Globus pallidus (tissue), 1 donor: ENCODE measurements at regions not wholly inside any gene's neighbourhood (a gene's known extent, or its start where the extent isn't known, plus 50 kb on each side); places are given as distances from the start of the nearest gene placed in this dataset.

Experiments
- DNase-seq: peaks from one replicate; pipeline ENCODE4 v3.0.0-alpha.2; 2015; ENCODE audit warnings: low spot score

DNA sequence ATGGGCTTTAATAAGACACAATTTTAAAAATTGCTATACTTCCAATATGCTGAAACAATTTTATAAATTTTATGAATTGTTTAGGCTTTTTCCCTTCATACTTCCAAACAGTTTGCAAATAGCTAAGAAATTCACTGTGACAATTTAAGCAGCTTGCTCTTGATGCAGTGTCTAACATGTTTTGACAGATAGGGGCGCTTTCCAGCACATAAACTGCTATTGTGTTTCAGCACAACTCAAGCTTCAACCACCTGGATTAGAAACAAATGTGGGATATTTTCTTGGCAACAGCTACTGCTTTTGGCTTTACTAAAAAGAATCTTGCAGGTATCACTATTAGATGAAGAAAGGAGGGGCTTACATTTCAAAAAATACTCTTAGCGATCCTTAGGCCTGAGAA, 565.8 kb upstream of the DPPA4 start:
- DNase-seq: no peak

DNA sequence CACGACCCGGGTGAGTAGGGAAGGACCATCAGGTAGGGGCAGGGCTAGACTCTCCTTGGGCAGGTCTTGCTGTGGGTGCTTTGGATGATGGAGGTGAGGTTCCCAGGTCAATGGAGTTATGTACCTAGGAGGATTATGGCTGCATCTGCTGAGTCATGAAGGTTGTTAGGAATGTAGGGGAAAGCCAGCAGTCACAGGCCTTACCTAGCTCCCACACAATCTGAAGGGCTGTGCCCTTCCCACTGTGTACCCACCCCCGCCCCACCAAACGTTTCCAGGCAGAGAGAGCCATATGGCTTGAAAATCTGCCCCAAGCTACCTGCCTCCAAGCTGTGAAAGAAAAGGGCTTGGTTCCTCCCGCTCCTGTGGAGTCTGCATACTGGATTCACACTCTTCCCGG, 573.4 kb upstream of the DPPA4 start:
- no peak for DNase-seq

DNA sequence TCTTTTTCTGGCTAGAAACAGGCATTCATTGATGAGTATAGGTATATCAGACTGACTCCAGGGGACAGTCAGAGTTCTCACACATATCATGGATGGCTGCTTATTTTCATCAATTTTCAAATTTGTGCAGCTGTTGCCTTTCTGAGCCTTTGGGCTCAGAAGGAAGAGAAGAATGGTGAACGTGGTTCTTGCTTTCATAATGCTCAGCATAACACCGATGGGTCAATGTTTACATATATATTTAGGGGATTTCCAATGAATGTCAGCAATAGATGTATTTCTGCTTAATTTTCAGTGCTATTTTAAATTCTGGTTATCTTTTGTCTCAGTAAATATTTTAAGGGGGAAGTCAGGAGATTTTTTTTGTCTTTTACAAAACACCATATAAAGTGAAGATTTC, 581.4 kb upstream of the DPPA4 start:
- no peak for DNase-seq

DNA sequence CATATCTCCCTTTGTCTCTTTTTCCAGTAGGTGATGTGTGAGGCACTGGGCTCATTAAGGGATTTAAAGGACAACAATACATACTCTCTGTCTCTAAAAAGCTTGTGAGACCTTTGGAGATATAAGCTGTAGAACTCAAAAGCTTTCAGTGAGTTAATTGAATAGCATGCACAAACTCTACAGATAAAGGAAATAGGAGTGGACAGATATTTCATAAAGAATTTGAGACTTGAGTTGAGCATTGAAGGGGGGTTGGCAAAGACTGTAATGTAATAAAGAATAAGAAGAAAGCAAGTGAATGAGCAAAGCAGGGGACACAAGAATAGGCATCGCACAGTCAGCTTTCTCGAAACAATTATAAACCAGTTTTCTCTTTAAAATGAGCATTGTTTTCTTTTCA, 583.4 kb upstream of the DPPA4 start:
- DNase-seq: no peak

DNA sequence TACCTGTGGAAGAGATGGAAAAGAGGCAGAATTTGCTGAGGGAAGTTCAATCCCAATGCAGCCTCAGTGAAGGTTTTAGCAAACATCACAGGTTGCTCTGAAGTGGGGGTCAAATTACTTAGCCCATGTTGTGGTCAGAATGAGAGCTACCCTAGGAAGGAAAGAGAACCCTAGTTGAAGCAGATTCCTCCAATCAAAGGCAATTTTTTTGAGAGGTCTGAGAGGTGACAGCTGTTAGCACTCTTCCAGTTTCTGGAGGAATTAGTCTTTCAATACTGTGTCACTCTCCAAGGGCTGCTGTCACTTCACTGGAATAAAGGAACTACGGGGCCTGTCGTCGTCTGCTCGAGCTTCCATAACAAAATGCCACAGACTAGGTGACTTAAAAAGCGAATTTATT, 584.2 kb upstream of the DPPA4 start:
- DNase-seq: no peak

DNA sequence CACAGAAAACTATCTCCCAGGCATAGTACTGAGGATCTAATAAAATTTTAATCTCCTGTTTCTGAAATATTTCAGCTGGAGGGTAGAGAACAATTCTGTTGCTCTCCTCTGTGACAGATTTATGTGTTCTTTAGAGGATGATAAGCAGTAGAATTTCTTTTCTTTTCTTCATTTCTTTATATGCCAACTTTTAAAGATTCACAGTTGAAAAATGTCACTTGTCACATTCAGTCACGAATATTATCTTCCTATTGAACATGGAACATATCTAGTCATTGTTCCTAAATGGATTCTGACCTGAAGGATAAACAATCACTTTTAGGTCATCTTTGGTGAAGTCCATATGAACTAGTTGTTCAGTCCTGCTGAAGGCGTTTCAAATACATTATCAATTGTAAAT, 585.5 kb upstream of the DPPA4 start:
- no peak for DNase-seq

DNA sequence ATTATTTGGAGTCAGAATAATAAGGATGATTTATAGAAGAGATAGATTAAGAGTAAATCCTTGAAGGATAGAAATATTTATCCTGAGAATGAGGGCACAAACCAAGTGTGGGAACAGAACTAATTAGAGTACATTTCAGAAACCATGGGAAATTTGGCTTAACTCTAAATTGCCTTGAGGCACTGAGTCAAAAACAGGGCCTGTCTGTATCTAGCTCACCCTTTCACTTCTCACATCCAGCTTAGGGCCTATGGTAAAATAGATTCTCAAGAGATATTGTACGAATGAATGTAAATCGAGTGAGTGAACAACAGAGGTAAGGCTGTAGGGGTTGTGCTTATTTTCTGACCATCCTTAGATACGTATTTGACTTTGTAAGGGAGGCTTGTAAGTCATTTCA, 586.1 kb upstream of the DPPA4 start:
- no peak for DNase-seq

DNA sequence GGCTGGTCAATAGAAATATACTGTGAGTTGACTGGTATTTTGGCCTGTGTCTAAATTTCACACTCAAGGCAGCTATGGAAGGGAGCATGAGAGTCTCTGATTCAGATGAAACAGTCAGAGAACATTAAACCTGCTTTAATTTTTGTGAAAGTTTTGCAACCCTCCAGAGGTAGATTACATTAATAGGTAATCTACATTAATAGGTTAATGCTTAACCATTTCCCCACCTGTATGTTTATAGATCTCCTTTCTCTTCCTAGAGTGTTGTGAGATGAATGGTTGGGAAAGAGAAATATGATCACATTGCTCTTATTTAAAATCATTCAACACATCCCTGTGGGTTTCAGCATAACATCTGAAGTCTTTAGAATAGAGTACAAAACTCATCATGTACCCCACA, 586.9 kb upstream of the DPPA4 start:
- no peak for DNase-seq

DNA sequence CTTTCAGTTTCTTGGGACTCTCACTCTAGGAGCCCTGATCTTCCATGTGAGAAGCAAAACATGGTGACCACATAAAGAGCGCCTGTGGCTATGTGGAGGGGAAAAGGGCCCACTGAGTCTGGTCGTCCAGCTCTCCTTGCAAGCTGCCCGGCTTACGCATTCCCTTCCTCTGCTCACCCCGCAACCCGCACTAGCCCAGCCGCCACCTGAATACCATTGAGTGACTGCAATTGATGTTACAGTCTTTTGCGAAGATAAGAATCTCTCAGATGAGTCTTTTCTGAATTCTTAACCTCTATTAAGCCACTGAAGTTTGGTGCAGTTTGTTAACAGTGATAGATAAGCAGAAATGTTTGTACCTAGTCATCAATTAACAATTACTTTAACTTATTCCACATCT, 589.0 kb upstream of the DPPA4 start:
- no peak for DNase-seq

DNA sequence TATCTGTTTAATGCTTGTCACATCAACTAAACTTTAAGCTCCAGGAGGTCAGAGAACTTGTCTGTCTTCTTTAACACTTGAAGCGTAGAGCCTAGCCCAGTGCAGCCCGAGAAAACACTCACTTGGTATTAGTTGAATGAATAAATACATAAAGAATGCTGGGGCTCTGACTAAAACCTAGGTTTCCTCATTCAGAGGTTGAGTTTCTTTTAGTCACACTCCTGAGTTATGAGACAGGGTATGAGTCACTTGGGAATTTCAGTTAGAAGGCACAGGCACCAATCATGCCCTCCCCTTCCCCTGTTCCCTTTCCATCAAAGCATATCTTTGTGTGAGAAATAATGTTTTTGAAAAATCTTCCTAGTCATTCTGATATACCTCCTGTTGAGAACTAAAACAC, 589.8 kb upstream of the DPPA4 start:
- no peak for DNase-seq

DNA sequence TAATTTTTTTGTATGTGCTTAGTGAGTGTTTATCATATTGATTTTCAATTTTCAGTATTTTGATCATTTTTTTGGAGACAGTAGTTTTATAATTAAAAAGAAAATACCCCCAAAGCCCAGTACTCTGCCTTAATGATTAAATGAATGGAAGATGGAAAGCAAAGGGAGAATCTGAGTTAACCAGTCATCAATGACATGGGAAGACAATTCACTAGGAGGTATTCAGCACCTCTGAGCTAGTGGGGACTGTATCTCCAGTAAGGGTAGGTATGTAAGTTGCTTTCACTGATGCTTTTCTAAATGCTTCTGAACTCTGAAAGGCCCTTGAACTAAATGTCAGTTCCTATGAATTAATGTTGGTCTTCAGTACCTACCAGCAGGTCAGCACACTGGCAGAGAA, 590.4 kb upstream of the DPPA4 start:
- DNase-seq: no peak

DNA sequence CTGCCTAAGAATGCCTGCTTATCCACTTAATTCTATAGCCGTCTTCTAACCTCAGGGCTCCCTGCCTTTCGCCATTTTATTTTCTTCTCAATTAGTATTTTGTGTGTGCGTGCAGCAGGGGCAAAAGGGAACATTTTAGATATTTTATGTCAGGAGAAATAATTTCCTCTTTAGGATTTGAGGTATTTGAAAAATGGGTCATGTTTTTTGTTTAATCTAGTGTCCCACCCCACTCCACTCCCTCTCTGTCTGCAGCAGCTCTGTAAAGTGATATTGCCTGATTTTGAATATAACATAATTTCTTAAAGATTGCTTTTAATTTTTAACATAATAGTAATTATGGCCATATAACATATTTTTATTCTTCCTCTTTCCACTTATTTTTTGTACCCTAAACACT, 593.2 kb upstream of the DPPA4 start:
- DNase-seq: no peak

DNA sequence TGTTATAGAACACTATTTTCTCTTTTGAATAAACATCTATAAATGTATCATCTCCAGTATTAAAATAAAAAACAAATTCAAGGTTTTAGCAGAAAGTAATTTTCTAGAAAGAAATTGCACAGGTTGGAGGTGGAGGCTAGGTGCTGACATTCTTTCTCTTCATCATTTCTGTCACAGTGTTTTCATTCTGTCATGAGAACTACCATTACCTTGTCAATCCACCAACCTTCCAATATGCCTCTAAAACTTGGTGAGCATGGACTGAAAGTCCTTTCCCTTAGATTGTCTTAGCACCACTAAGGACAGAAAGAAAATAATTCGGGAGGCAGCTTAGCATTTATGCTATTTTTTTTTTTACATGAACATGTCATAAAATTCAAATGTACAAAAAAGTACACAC, 596.2 kb upstream of the DPPA4 start:
- DNase-seq: no peak

DNA sequence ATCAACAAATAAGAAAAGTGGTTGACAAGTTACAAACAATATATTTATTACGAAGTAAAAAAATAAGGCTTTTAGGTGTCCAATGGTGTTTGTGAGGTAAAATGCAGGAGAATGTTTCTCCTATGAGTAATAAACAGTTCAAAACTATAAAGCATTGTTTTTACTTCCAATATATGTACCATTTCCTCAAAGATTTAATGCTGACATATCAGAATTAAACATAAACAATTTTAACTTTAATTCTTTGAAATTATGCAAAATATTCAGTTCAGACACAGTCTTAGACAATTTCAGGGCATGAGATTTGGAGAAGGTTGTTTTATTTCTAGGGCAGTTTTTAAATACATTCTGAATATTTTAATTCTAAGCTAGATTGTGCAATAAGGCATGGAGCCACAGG, 602.5 kb upstream of the DPPA4 start:
- no peak for DNase-seq

DNA sequence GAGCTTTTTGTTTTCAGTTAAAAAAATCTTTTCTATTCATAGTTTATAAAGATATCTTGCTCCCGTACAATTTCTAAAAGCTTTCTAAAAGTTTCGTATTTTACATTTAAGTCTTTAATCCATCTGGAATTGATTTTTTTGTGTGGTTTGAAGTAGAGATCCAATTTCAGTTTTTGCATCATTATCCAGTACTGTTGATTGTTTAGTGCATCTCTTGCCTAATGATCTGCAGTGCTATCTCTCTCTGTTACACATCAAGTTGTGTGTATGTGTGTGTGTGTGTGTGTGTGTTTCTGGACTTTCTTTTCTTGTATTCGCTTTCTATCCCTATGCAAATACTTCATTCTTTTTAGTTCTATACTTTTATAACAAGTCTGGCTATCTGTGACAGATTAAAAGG, 605.8 kb upstream of the DPPA4 start:
- DNase-seq: no peak

DNA sequence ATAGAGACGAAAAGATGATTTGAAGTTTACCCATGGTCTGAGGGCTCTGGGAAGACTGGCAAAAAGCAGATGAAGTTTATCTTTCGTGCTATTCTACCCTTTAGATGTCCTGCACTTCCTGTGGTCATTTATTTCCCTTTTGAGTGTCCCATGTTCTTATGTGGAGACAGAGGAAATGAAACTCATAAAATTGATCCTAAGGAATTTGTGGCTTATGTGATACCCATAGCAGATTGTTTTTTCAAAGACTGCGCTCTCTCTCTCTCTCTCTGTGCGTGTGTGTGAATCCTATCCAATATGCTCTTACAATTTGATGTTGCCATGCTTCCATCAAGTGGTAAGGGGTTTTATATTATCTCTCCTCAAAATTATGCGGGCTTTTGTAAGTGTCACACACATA, 607.5 kb upstream of the DPPA4 start:
- DNase-seq: no peak

DNA sequence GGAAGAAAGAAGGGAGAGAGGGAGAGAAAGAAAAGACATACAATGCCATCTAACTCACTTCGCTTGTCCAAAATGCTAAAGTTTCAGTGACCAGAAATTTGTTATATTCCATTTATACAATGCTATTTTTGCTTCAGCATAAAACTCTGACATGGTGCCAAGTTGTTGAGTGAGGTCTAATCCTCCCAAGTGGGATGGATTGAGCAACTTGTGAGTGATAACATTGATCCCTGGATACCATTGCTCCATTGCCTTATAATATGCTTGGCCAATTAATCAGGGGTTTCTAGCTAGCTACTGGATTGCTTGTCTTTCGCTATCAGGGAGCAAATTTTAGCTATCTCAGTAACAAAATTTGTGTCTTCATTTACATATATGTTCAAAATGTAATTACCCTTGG, 615.6 kb upstream of the DPPA4 start:
- DNase-seq: no peak

DNA sequence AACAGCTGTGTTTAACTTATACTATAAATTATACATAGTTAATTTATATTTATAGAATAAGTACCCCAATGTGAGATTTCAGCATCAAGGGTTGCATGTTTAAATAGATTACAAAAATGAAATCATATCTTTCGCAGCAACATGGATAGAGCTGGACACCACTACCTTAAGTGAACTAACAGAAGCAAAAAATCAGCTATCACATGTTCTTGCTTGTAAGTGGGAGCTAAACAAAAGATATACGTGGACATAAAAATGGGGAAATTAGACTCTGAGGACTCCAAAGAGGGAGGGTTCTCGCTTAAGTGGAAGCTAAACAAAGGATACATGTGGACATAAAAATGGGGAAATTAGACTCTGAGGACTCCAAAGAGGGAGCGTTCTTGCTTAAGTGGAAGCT, 626.5 kb upstream of the DPPA4 start:
- DNase-seq: no peak

DNA sequence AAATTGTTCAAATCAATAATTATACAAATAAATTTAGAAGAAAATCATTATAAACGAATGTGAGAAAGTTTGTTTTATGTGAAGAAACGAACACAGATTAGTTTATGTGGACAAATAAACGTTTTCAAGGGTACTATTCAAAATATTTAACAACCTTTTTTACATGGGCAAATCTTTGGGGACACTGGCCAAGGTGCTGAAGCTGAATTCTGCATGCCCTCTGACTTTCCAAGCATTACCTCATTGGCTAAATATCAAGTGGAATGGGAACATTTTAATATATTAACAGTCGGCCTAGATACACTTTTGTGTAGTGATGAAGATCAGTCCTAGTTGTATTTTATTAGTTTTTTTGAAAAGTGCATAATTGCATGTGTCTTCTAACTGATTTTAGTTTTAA, 636.4 kb upstream of the DPPA4 start:
- DNase-seq: no peak

DNA sequence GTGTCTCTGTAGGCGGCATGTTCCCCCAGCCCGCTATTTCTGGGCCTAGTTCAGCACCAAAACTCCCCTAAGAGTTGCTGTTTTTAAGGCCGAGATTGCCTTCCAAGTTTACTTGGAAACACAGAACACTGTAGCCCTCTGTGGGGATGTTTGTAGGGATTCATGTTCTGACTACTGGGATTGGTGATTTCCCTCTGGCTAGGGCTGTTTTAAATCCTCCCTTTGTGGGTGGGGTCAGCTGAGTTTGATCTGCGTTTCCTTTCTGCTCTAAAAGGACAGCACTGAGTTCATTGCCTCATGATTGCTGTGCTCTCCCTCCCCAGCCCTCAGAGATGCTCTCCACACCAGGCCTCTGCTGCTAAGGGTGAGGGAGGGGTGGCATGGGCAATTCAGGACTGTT, 640.6 kb upstream of the DPPA4 start:
- DNase-seq: no peak

DNA sequence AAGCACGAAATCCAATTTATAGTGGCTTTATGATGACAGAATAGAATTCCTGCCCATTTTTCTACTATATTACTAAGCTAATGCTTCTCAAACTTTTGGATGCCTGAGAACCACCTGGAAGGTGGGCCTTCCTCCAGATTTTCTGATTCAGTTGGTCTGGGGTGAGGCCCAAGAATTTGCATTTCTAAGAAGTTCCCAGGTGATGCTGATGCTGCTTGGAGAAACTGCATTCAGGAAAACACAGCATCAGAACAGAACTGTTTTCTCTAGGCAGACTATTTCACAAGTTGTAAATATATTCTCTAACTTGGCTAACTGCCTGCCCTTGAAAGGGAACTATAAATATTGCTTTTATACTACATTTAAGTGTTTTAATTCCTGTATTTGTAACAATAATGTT, 644.9 kb upstream of the DPPA4 start:
- no peak for DNase-seq

DNA sequence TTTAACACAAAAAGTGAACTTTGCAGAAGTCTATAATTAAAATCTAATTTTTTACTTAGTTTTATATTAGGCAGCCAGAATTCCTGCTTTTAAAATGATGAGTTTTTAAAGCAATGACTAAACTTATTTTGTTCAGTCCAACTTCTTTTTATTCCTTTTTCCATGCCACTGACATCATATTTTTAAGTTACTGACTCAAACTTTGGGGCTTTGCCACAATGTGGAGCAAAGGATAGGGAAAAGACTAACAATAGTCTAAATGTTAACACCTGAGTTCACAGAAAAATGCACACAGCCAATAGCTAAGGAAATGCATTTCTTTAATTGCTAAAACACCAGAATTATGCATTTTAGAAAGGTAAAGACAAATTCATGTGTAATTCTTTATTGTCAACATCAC, 647.6 kb upstream of the DPPA4 start:
- no peak for DNase-seq

DNA sequence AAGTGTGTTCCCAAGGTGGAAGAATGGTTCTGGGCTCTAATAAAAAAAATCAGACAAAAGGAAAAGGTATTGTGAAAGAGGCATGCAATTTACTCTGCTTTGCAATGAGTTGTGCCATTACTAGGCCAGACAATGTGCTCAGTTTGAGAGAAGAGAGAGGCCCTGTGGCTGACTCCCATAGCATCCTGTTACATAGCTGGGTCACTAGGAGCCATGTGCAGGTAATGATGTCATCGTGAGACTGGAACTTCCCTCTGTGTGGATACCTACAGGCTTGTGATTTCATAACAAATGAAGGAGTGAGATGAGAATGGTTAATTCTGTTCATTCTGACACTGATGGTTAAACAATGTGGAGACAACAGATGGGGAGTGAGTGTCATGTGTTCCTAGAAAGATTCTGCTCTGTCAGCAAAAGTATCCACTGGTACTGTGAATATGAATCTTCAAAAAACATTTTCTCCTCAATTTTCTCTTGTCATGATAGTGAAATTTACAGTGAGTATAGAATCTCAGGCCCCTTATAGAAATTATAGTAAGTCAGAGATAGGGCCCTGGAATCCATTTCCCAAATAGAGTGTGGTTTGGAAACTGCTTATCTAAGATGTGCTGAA, 648.7 kb upstream of the DPPA4 start:
- no peak for DNase-seq

DNA sequence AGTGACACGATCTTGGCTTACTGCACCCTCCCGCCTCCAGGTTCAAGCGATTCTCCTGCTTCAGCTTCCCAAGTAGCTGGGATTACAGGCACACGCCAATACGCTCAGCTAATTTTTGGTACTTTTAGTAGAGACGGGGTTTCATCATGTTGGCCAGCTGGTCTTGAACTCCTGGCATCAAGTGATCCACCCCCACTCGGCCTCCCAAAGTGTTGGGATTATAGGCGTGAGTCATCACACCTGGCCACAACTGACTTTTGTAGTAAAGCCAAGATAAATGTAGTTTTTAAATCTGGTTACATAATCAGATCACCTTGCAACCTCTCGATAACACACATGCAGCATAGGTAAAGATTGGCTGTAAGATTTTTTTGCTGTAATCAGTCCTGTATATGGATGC, 657.5 kb upstream of the DPPA4 start:
- DNase-seq: no peak

DNA sequence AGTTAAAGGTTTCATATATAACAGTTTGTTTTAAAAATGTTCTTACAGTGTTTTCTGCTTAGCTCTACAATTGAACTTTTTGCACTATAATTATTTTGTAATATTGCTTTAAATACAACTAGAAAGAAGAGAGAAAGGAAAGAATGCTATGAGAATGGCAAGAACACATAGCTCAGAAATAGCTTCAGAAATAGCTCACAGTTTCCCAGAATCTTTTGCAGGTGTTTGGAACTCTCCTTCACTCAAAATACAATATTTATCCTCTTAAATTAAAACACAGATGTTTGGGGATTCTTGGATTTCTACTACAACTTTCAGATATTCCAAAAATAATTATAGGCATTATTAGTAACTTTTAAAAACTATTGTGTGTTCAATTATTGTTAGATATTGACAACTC, 658.0 kb upstream of the DPPA4 start:
- DNase-seq: no peak
